ENCODE measurements at regions not wholly inside any gene's neighbourhood (a gene's known extent, or its start where the extent isn't known, plus 50 kb on each side); places are given as distances from the start of the nearest gene placed in this dataset.
"Not testable (repeated sequence)": the region's sequence is repeated elsewhere in the genome, so short reads cannot be mapped to it uniquely, and the experiment has no call there.

DNA sequence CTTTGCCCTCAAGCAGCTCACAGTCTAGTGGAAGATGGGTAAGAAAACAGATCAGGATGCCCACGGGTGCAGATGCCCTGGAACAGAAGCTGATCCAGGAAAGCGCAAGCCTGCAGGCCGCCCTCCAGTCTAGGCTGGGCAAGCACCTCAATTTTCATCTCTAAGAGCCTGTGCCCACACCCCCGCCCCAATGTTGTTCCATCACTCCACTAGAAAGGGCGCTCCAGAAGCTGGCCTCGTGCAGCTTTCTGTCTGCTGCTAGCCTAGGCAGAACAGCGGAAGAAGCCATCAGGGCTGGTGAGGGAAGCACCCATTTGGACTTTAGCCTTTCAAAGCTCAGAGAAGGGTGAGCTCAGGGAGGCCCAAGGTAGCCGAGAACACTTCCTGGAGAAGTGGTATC, 527.1 kb downstream of the TP53TG3F start:
- H3K4me3 Mint-ChIP-seq, POLR2A ChIA-PET: not testable (repeated sequence)

GRCh38 chr16:33987348-33987963, 528.0 kb downstream of the TP53TG3F start:
- H3K4me3 ChIP-seq (ENCODE audit: low read length); POLR2A ChIA-PET; H3K36me3 Mint-ChIP-seq; H3K27me3 Mint-ChIP-seq; H3K27me3 ChIP-seq (ENCODE audit: insufficient read depth, low read length, poor library complexity, severe bottlenecking); H3K4me1 ChIP-seq (ENCODE audit: insufficient read depth, low read length); H3K4me1 Mint-ChIP-seq; CTCF ChIA-PET; H3K9me3 ChIP-seq (ENCODE audit: low read length); H3K36me3 ChIP-seq (ENCODE audit: insufficient read depth, low read length); H3K9me3 Mint-ChIP-seq; DNase-seq; H3K4me3 Mint-ChIP-seq; H3K27ac Mint-ChIP-seq; H3K27ac ChIP-seq (ENCODE audit: low read depth, low read length): not testable (repeated sequence)

More for the DNA sequence above, 527.1 kb downstream of the TP53TG3F start:
- H3K4me1 ChIP-seq (ENCODE audit: insufficient read depth, low read length); H3K9me3 Mint-ChIP-seq; H3K27me3 ChIP-seq (ENCODE audit: insufficient read depth, low read length, poor library complexity, severe bottlenecking); CTCF ChIA-PET; H3K4me1 Mint-ChIP-seq; H3K36me3 ChIP-seq (ENCODE audit: insufficient read depth, low read length); DNase-seq; H3K27me3 Mint-ChIP-seq; H3K36me3 Mint-ChIP-seq; H3K9me3 ChIP-seq (ENCODE audit: low read length); H3K4me3 ChIP-seq (ENCODE audit: low read length); H3K27ac ChIP-seq (ENCODE audit: low read depth, low read length); H3K27ac Mint-ChIP-seq: not testable (repeated sequence)

DNA sequence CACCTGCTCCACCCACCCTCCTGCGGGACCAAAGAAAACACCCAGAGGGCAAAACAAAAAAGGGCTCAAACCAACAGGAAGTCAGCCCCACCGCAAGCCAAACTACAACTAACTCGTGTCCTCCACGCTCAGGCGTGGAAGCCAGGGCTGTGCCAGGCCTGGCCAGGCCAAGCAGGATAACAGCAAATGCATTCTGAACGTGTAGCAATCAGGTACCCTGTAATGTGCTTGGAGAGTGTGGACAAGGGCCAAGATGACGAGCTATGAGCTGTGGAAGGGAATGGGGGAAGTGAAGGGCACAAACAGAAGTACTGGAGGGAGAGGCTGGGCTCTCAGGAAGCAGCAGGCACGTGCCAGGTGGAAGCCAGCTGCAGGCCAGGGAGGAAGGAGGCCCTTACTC, 528.6 kb downstream of the TP53TG3F start:
- POLR2A ChIA-PET; H3K9me3 Mint-ChIP-seq; H3K4me1 ChIP-seq (ENCODE audit: insufficient read depth, low read length); H3K27me3 ChIP-seq (ENCODE audit: insufficient read depth, low read length, poor library complexity, severe bottlenecking); H3K4me1 Mint-ChIP-seq; CTCF ChIA-PET; H3K4me3 ChIP-seq (ENCODE audit: low read length); H3K4me3 Mint-ChIP-seq; H3K36me3 ChIP-seq (ENCODE audit: insufficient read depth, low read length); DNase-seq; H3K27ac ChIP-seq (ENCODE audit: low read depth, low read length); H3K27me3 Mint-ChIP-seq; H3K9me3 ChIP-seq (ENCODE audit: low read length); H3K36me3 Mint-ChIP-seq; H3K27ac Mint-ChIP-seq: not testable (repeated sequence)

- H3K27me3 Mint-ChIP-seq; CTCF ChIA-PET; DNase-seq; H3K4me1 ChIP-seq (ENCODE audit: insufficient read depth, low read length); H3K36me3 Mint-ChIP-seq; H3K27me3 ChIP-seq (ENCODE audit: insufficient read depth, low read length, poor library complexity, severe bottlenecking); H3K27ac Mint-ChIP-seq; H3K4me3 Mint-ChIP-seq; H3K9me3 ChIP-seq (ENCODE audit: low read length); POLR2A ChIA-PET; H3K36me3 ChIP-seq (ENCODE audit: insufficient read depth, low read length); H3K27ac ChIP-seq (ENCODE audit: low read depth, low read length); H3K4me3 ChIP-seq (ENCODE audit: low read length); H3K9me3 Mint-ChIP-seq; H3K4me1 Mint-ChIP-seq: not testable (repeated sequence)
These were observed 531.1 kb downstream of the TP53TG3F start for GRCh38 chr16:33990488-33990887.

DNA sequence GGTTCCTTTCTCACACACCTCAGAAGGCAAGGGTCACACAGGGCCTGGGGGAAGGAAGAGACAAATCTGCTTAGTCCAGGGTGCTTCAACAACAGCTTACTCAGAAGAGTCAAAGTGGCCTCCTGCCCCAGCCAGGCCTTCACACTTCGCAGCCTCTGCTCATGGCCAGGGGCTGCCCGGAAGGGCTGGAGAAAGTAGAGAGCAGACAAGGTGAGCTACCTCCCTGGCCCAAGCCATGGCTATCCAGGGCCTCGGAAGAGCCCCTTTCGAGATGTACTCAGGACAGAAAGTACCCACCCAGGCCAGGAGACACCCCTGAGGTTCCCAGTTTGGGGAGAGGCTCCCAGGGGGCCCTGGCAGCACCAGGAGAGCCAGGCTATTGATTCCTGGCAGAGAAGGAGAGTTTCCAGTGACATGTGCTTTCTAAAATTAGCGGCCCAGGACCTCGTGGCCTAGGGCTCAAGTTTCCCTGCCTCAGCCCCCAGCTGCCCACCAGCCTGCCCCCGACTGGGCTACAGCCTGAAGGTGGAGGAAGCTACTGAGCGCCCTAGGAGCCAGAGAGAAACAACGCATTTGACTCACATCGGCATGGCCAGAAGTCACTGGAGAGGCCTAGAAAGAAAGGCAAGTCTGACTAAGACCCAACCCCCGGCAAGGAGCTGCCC, 533.2 kb downstream of the TP53TG3F start:
- H3K27ac Mint-ChIP-seq; H3K27me3 ChIP-seq (ENCODE audit: insufficient read depth, low read length, poor library complexity, severe bottlenecking); H3K4me3 Mint-ChIP-seq; H3K4me1 ChIP-seq (ENCODE audit: insufficient read depth, low read length); H3K4me3 ChIP-seq (ENCODE audit: low read length); H3K27ac ChIP-seq (ENCODE audit: low read depth, low read length); H3K9me3 Mint-ChIP-seq; POLR2A ChIA-PET; H3K27me3 Mint-ChIP-seq; H3K36me3 Mint-ChIP-seq; DNase-seq; H3K4me1 Mint-ChIP-seq; H3K36me3 ChIP-seq (ENCODE audit: insufficient read depth, low read length); CTCF ChIA-PET; H3K9me3 ChIP-seq (ENCODE audit: low read length): not testable (repeated sequence)

DNA sequence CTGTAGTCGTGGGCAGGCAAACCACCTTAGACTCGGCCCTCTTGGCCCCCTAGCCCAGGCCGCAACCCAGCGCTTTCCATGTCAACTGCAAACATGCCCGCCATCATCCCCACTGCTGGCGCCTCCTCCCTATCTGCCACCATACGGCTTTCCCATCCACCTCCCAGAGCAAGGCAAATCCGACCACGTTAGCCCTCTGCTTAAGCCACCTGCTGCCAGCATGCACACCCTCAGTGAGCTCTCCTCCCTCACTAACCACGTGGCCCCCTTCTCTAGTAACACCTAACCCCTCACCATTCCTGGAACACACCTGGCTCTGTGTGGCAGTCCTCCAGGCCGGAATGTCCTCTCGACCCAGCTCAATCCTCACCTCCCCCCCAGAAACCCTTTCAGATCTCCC, 534.8 kb downstream of the TP53TG3F start:
- CTCF ChIA-PET; H3K36me3 Mint-ChIP-seq; H3K4me3 Mint-ChIP-seq; H3K4me1 ChIP-seq (ENCODE audit: insufficient read depth, low read length); POLR2A ChIA-PET; H3K4me3 ChIP-seq (ENCODE audit: low read length); H3K27me3 ChIP-seq (ENCODE audit: insufficient read depth, low read length, poor library complexity, severe bottlenecking); H3K36me3 ChIP-seq (ENCODE audit: insufficient read depth, low read length); H3K4me1 Mint-ChIP-seq; DNase-seq; H3K9me3 Mint-ChIP-seq; H3K27ac ChIP-seq (ENCODE audit: low read depth, low read length); H3K27ac Mint-ChIP-seq; H3K27me3 Mint-ChIP-seq; H3K9me3 ChIP-seq (ENCODE audit: low read length): not testable (repeated sequence)

GRCh38 chr16:33995821-33996372, 536.5 kb downstream of the TP53TG3F start:
- H3K27me3 Mint-ChIP-seq; POLR2A ChIA-PET; DNase-seq; H3K36me3 ChIP-seq (ENCODE audit: insufficient read depth, low read length); H3K4me1 Mint-ChIP-seq; CTCF ChIA-PET; H3K9me3 Mint-ChIP-seq; H3K4me1 ChIP-seq (ENCODE audit: insufficient read depth, low read length); H3K4me3 Mint-ChIP-seq; H3K27me3 ChIP-seq (ENCODE audit: insufficient read depth, low read length, poor library complexity, severe bottlenecking); H3K9me3 ChIP-seq (ENCODE audit: low read length); H3K27ac Mint-ChIP-seq; H3K36me3 Mint-ChIP-seq; H3K4me3 ChIP-seq (ENCODE audit: low read length); H3K27ac ChIP-seq (ENCODE audit: low read depth, low read length): not testable (repeated sequence)

- H3K27me3 Mint-ChIP-seq; H3K4me3 Mint-ChIP-seq; H3K36me3 Mint-ChIP-seq; H3K27me3 ChIP-seq (ENCODE audit: insufficient read depth, low read length, poor library complexity, severe bottlenecking); DNase-seq; POLR2A ChIA-PET; H3K4me1 Mint-ChIP-seq; H3K36me3 ChIP-seq (ENCODE audit: insufficient read depth, low read length); H3K27ac Mint-ChIP-seq; H3K4me1 ChIP-seq (ENCODE audit: insufficient read depth, low read length); H3K4me3 ChIP-seq (ENCODE audit: low read length); H3K9me3 Mint-ChIP-seq; CTCF ChIA-PET; H3K27ac ChIP-seq (ENCODE audit: low read depth, low read length); H3K9me3 ChIP-seq (ENCODE audit: low read length): not testable (repeated sequence)
These were observed 541.8 kb downstream of the TP53TG3F start for GRCh38 chr16:34001184-34001583.

DNA sequence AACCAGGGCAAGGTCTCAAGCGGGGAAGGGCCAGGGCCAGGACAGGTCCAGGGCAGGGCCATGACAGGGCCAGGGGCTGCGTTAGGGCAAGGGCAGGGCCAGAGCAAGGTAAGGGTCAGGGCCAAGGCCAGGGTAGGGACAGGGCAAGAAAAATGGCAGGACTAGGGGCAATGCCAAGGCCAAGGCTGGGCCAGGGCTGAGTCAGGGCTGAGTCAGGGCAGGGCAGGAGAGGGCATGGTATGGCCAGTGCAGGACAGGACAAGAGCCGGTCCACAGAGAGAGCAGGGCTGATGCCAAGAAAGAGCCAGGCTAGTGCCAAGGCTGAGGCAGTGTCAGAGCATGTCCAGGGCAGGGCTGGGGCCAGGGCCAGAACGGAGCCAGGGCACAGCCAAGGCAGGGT, 542.5 kb downstream of the TP53TG3F start:
- H3K9me3 Mint-ChIP-seq; H3K36me3 ChIP-seq (ENCODE audit: insufficient read depth, low read length); H3K4me3 Mint-ChIP-seq; H3K4me1 Mint-ChIP-seq; CTCF ChIA-PET; H3K4me1 ChIP-seq (ENCODE audit: insufficient read depth, low read length); H3K27ac Mint-ChIP-seq; H3K27me3 Mint-ChIP-seq; H3K9me3 ChIP-seq (ENCODE audit: low read length); H3K27ac ChIP-seq (ENCODE audit: low read depth, low read length); H3K36me3 Mint-ChIP-seq; DNase-seq; H3K4me3 ChIP-seq (ENCODE audit: low read length); H3K27me3 ChIP-seq (ENCODE audit: insufficient read depth, low read length, poor library complexity, severe bottlenecking); POLR2A ChIA-PET: not testable (repeated sequence)

Data from CD8-positive, alpha-beta memory T cell (primary cell).